Heart right ventricle (tissue), 16 donors: ENCODE measurements at regions not wholly inside any gene's neighbourhood (a gene's known extent, or its start where the extent isn't known, plus 50 kb on each side); places are given as distances from the start of the nearest gene placed in this dataset.
"Not testable (repeated sequence)": the region's sequence is repeated elsewhere in the genome, so short reads cannot be mapped to it uniquely, and the experiment has no call there.

ENCODE experiments used
- ATAC-seq, 8 donors: fragments of 200-7000 bp; cut with Tn5 transposase; one replicate each; pipeline ENCODE4 v1.9.1; 2020; ENCODE audit warnings: mild to moderate bottlenecking in 8 of 8, moderate library complexity in 8 of 8, moderate number of reproducible peaks in 1 of 8
- DNase-seq, 2 donors: peaks; one replicate each; pipeline ENCODE4 v3.0.0-alpha.2; 2020
- H3K27ac ChIP-seq, 10 donors: fragments of 200-600 bp; sonication (generic) in 2 of 10; one replicate each; pipeline versions ENCODE4 v1.5.0 to v1.8.0; 2020 to 2022; ENCODE audit warnings: mild to moderate bottlenecking in 3 of 10
- H3K27me3 ChIP-seq, 7 donors: fragments of 200-600 bp; one replicate each; pipeline ENCODE4 v1.8.0; 2021 to 2022; ENCODE audit warnings: mild to moderate bottlenecking in 2 of 7
- H3K36me3 ChIP-seq, 9 donors: fragments of 200-600 bp; sonication (generic) in 1 of 9; one replicate each; pipeline versions ENCODE4 v1.5.0 to v1.8.0; 2020 to 2022; ENCODE audit warnings: mild to moderate bottlenecking in 2 of 9
- H3K4me1 ChIP-seq, 9 donors: fragments of 200-600 bp; sonication (generic) in 1 of 9; one replicate each; pipeline versions ENCODE4 v1.5.0 to v1.8.0; 2020 to 2022; ENCODE audit warnings: mild to moderate bottlenecking in 4 of 9
- H3K4me3 ChIP-seq, 10 donors: fragments of 200-600 bp; sonication (generic) in 2 of 10; one replicate each; pipeline versions ENCODE4 v1.5.0 to v1.8.0; 2020 to 2022; ENCODE audit warnings: mild to moderate bottlenecking in 7 of 10, moderate library complexity in 2 of 10
- H3K9me3 ChIP-seq, 11 donors: fragments of 200-600 bp in 10 of 11; sonication (generic) in 2 of 11; one replicate each; pipeline versions ENCODE4 v1.5.0 to v1.8.0; 2013 to 2022; ENCODE audit warnings: mild to moderate bottlenecking in 2 of 11, control low read depth in 1 of 11, moderate library complexity in 1 of 11
- WGBS, 2 donors: extraction: QIAGEN DNeasy Blood & Tissue Kit; methylation state at CpG; one replicate each; pipeline ENCODE4 v1.1.7; 2013; ENCODE audit warnings: inconsistent platforms in 1 of 2; 5-methylcytosine and 5-hydroxymethylcytosine counted together
- intact Hi-C, 10 donors: fragments of 100-400 bp; cut with DNase I; formaldehyde crosslinking; loops; one replicate each; pipeline versions ENCODE4 v1.11.1 to v1.14.2; 2022
- TF ChIP-seq, protein P1 (sequence below), 9 donors: fragments of 200-600 bp; sonication (generic) in 2 of 9; IDR thresholded peaks; one replicate each; pipeline versions ENCODE4 v1.5.0 to v1.8.0; 2021 to 2022; ENCODE audit warnings: antibody characterized with exemption in 9 of 9, mild to moderate bottlenecking in 5 of 9, moderate library complexity in 1 of 9
- donor health status: Arrhythmogenic right ventricular cardiomyopathy.
- donor health status: ischemic (EF 13 %, LVEDD 7.1; RV severe dilation, severe dysfunction).
- donor health status: healthy with polysubstance abuse.
- donor health status: DM: no; HTN: yes; CAD: no.
- donor health status: DM: no; HTN: no; CAD: no.
- donor health status: ischemic (EF 25% LVEDD 6.9; RV normal size, moderate dysfunction).
- donor health status: ischemic (EF 25% LVEDD 5.7; RV mildly dilated, moderate dysfunction).
- donor health status: healthy.
- donor health status: DM: yes; HTN: yes; CAD: no.
- donor health status: Ischemic cardiomyopathy.
- donor health status: ischemic (EF 35%, LVEDD 5.7; RV mildly dilated, moderate dysfunction).
- donor health status: nonischemic (EF 11% LVEDD 7.7; RV severe dilation, severe dysfunction).
- donor health status: DM: yes; HTN: yes; CAD: no.
- donor health status: PGD.
- donor health status: ischemic (EF 29% LVEDD 5.4; RV normal size, mild dysfunction).
- donor health status: nonischemic (EF 23%, LVEDD 6.1; RV moderate dilation, normal function).

DNA sequence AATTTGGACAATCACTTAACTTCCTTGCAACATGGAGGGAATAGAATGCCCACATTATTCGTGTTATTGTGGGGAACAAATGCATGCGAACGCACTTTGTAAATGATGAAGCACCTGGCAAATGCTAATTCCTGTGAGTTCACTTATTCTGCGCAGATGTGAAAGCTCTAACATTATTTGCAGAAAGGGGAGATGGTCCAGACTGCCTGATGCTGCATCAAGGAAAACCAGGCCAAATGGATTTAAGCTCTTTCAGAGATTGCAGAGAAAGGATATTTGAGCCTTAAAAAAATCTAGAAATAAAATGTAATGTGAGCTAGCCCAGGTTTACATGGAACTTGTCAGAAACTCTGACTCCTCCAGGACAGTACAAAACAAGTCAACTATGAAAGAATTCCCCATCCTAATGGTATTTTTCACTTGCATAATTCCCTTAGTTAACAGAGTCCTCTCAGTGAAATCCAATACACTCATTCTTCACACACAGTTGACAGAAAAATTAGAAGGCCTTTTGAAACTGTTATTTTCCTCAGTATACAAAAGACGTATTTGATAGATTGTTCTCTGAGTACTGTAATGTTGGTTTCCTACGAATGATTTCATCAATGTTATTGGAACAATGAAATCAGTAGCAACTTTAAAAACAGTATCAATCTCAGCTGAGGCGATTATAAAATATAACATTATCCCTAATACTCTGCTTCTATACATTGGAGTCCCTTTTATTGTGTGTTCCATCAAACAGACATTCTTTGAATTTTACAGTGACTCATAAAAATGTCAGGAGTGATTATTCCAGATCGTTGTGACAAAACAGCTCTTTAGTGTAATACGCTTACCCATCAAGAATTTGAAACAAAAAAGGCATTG lies 136.3 kb upstream of the ANK3 start:
- no peak for ATAC-seq
- Histone ChIP-seq H3K4me1 (peaks cover 0 to 11% (median 0%) of the 10 kb centered on the region in 9 donors), H3K27me3 (no peaks in the 10 kb centered on the region), H3K36me3 (no peaks in the 10 kb centered on the region), H3K4me3 (no peak overlapping the region), H3K27ac (no peak overlapping the region), H3K9me3 (peaks cover 0 to 5% (median 0%) of the 10 kb centered on the region in 11 donors)
- 74 to 77% methylated on average over 9 of the region's 9 CpGs for WGBS, 2 donors
- no peak for DNase-seq
- TF ChIP-seq, protein P1, sequence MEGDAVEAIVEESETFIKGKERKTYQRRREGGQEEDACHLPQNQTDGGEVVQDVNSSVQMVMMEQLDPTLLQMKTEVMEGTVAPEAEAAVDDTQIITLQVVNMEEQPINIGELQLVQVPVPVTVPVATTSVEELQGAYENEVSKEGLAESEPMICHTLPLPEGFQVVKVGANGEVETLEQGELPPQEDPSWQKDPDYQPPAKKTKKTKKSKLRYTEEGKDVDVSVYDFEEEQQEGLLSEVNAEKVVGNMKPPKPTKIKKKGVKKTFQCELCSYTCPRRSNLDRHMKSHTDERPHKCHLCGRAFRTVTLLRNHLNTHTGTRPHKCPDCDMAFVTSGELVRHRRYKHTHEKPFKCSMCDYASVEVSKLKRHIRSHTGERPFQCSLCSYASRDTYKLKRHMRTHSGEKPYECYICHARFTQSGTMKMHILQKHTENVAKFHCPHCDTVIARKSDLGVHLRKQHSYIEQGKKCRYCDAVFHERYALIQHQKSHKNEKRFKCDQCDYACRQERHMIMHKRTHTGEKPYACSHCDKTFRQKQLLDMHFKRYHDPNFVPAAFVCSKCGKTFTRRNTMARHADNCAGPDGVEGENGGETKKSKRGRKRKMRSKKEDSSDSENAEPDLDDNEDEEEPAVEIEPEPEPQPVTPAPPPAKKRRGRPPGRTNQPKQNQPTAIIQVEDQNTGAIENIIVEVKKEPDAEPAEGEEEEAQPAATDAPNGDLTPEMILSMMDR (IDR thresholded peaks at IDR 0.05): no peak
- intact Hi-C loops: no loop called here

- no peaks in the 10 kb centered on the region for H3K36me3 ChIP-seq
- peaks cover 0 to 5% (median 0%) of the 10 kb centered on the region in 11 donors for H3K9me3 ChIP-seq
- 93 to 99% methylated on average over 4 of the region's 4 CpGs for WGBS, 2 donors
- H3K4me1 ChIP-seq: peaks cover 0 to 8% (median 0%) of the 10 kb centered on the region in 9 donors
- ATAC-seq: no peak
- no peak for DNase-seq
- H3K4me3 ChIP-seq: no peak overlapping the region
- TF ChIP-seq, protein P1 (IDR thresholded peaks at IDR 0.05): no peak
- intact Hi-C loops: no loop called here
- H3K27me3 ChIP-seq: no peaks in the 10 kb centered on the region
- no peak overlapping the region for H3K27ac ChIP-seq
Measured at GRCh38 chr10:60524541-60524940, 134.9 kb upstream of the ANK3 start.

DNA sequence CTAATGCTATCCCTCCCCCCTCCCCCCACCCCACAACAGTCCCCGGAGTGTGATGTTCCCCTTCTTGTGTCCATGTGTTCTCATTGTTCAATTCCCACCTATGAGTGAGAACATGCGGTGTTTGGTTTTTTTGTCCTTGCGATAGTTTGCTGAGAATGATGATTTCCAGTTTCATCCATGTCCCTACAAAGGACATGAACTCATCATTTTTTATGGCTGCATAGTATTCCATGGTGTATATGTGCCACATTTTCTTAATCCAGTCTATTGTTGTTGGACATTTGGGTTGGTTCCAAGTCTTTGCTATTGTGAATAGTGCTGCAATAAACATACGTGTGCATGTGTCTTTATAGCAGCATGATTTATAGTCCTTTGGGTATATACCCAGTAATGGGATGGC lies 133.7 kb upstream of the ANK3 start:
- 95 to 100% methylated on average over 1 to 2 of the region's 4 CpGs for WGBS, 2 donors

GRCh38 chr10:60522617-60523016 lies 132.9 kb upstream of the ANK3 start:
- intact Hi-C loops: no loop called here
- WGBS, 2 donors: 75 to 81% methylated on average over 2 of the region's 2 CpGs
- peaks cover 0 to 5% (median 0%) of the 10 kb centered on the region in 11 donors for H3K9me3 ChIP-seq
- H3K36me3 ChIP-seq: no peaks in the 10 kb centered on the region
- no peaks in the 10 kb centered on the region for H3K27me3 ChIP-seq
- TF ChIP-seq, protein P1 (IDR thresholded peaks at IDR 0.05): no peak
- H3K4me1 ChIP-seq: peaks cover 0 to 8% (median 0%) of the 10 kb centered on the region in 9 donors
- no peak for DNase-seq
- no peak overlapping the region for H3K27ac ChIP-seq
- no peak for ATAC-seq
- H3K4me3 ChIP-seq: no peak overlapping the region

More for the DNA sequence above, 133.7 kb upstream of the ANK3 start:
- DNase-seq, intact Hi-C loops, H3K27ac ChIP-seq, H3K36me3 ChIP-seq, H3K9me3 ChIP-seq, H3K27me3 ChIP-seq, H3K4me1 ChIP-seq, H3K4me3 ChIP-seq, ATAC-seq: not testable (repeated sequence)

- Histone ChIP-seq H3K4me3 (no peak overlapping the region), H3K4me1 (peaks cover 0 to 8% (median 0%) of the 10 kb centered on the region in 9 donors), H3K27me3 (no peaks in the 10 kb centered on the region), H3K9me3 (peaks cover 0 to 5% (median 0%) of the 10 kb centered on the region in 11 donors), H3K36me3 (no peaks in the 10 kb centered on the region), H3K27ac (no peak overlapping the region)
- 34 to 52% methylated on average over 3 of the region's 3 CpGs for WGBS, 2 donors
- intact Hi-C loops: no loop called here
- DNase-seq (no peak), ATAC-seq (peak in 7 of 8 donors; percentile 17 to 89 (median 59))
- TF ChIP-seq, protein P1 (IDR thresholded peaks at IDR 0.05): no peak
Measured at GRCh38 chr10:60521974-60522405, 132.3 kb upstream of the ANK3 start.
